OCI-M1 (cell line): ENCODE measurements at regions not wholly inside any gene's neighbourhood (a gene's known extent, or its start where the extent isn't known, plus 50 kb on each side); places are given as distances from the start of the nearest gene placed in this dataset.
A peak's percentile ranks its signal among the peaks of the same experiment; 100 is the strongest.

ENCODE experiments used
- DNase-seq: peaks from one replicate; lab custom pipeline; 2025; lab: John Stamatoyannopoulos, UW

DNA sequence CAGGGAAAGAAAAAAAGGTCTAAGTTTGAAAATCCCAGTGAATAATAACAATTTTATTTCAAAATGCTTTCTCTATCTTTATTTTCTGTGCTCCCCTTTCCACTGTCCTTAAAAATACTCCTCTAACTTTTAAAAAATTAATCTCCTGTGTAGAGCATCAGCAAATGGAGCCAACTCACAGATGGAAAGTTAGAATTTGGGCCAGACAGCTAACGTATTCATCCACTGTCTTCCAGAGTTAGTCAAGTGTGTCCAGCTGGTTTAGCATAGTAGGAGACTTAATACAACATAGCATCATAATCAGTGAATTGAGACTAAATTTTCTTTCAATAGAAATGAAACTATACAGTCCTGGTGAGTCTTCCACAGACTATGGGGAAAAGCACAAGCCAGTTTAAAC, 419.0 kb upstream of the LRRC7 start:
- no peak for DNase-seq

GRCh38 chr1:69157046-69157756, 410.5 kb upstream of the LRRC7 start:
- DNase-seq = no peak

DNA sequence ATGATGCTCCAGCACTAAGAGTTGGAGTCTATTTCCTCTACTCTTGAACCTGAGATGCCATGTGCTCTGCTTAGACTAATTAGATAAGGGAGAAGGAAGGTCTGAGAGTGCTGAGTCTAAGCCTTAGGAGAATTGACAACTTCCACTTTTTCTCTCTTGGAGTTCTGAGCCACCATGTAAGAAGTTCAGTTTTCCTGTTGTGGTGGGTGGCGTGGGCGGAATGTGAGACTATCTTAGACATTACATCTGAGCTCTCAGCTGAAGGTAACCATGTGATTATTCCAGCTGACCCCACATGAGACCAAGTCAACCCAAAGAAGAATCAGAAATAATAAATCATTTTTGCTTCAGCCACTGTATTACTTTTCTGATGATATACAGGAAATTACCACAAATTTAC, 404.5 kb upstream of the LRRC7 start:
- peak; percentile 51 for DNase-seq

DNA sequence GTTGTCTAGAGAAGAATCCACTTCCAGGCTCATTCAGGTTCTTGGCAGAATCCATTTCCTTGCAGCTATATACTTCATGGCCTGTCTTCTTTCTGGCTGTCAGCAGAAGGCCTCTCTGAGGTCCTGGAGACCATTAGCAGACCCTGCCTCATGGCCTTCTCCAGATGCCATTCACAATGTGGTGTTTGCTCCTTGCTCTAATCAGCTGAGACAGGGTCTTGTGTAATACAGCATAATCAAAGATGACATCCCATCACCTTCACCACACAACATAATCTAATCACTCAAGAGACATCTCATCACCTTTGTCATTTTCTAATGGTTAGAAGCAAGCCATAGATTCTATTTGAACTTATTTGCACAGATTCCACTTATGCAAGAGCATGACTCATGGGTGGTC, 403.9 kb upstream of the LRRC7 start:
- DNase-seq = no peak

DNA sequence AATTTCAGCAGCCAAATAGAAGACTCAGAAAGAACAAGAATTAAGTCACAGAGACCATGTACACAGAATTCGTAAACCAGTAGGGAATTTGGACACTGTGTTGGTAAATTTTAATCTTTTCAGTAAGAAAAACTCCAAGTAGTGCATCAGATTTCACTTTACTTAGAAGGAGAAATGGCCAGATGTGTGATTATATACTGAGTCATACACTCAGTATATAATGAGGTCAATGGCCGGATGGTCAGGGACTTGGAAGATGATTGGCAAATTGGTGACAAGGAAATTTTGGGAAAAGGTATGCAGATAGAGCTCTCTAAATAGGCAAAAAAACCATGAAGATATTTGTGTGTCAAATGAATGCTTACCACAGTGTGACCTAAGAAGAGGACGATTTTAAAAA, 399.8 kb upstream of the LRRC7 start:
- no peak for DNase-seq

GRCh38 chr1:69171248-69171647, 396.5 kb upstream of the LRRC7 start:
- DNase-seq = no peak

- DNase-seq = peak; percentile 85
These were observed 395.4 kb upstream of the LRRC7 start for GRCh38 chr1:69172003-69173000.

GRCh38 chr1:69175053-69175452, 392.7 kb upstream of the LRRC7 start:
- DNase-seq = no peak

DNA sequence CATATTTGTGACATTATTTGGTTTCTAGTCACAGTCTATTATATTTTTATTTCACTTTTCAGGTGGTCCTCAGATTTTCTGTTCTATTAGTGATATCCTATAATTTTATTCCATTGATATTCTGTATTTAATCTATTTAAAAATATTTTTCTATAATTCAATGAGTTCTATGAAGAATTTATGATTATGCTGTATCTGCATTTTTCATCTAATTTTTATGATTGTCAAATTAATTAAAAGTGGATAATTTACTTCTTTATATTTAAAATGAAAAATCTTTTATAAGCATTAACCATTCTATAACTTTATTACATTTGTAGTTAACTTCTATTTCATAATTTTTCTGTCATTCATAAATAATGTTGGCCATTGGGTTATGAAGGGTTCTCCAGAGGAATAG, 387.4 kb upstream of the LRRC7 start:
- no peak for DNase-seq

GRCh38 chr1:69185378-69185777, 382.3 kb upstream of the LRRC7 start:
- no peak for DNase-seq

DNA sequence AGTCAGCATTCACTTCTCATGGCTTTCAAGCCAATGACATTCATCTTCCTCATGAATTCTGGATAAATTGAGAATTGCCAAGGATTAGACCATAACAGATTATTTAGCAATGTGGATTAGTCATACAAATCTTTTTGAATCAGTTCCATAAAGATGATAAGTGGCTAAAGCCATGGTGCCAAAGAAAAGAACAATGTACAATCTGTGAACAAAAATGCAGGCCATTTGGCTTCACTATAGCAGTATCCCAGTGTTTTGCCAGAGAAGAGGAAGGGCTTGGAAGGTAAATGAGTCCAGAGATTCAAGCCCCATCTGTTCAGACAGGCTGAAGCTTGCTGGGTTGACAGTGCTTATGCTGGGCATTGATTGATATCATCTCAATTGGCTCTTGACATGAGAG, 376.4 kb upstream of the LRRC7 start:
- DNase-seq = no peak

DNA sequence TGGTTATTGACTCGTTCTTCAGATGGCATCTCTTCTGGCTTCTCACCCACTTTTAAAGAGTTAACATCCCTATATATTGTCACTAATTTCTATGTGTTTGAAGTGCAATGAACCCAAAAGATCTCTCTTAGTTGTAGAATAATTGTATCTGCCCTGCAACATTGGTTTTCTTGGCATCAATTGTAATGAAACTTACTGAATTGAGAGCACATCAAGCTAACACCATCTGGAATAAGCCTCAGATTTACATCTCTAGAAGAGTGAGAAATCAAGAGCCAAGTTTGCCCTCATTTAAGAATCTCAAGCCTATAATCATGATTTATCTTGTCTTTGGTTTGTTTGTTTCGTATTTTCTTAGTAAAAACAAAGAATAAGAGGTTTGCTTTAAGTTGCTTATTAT, 372.6 kb upstream of the LRRC7 start:
- no peak for DNase-seq

GRCh38 chr1:69196071-69196470, 371.7 kb upstream of the LRRC7 start:
- DNase-seq = peak; percentile 27

GRCh38 chr1:69197816-69198215, 369.9 kb upstream of the LRRC7 start:
- peak; percentile 26 for DNase-seq

GRCh38 chr1:69201716-69202115, 366.0 kb upstream of the LRRC7 start:
- DNase-seq = no peak

- no peak for DNase-seq
These were observed 364.6 kb upstream of the LRRC7 start for GRCh38 chr1:69203166-69203565.

DNA sequence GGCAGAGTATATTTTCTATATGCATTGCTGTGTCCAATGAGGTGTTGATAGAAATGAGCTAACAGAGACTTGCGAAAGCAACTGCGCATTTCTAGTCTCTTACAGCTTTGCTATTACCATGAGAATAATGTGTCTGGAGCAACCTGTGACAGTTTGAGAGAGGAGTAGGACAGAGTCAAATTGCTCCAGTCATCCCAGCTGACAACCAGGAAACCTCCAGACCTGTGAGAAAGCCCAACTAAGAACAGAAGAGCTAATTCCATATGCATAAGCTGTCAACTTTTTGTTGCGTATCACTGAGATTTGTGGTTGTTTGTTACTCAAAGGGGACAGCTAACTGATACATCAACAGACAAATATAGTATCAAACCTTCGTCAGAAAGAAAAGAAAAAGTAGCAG, 354.1 kb upstream of the LRRC7 start:
- DNase-seq = no peak

DNA sequence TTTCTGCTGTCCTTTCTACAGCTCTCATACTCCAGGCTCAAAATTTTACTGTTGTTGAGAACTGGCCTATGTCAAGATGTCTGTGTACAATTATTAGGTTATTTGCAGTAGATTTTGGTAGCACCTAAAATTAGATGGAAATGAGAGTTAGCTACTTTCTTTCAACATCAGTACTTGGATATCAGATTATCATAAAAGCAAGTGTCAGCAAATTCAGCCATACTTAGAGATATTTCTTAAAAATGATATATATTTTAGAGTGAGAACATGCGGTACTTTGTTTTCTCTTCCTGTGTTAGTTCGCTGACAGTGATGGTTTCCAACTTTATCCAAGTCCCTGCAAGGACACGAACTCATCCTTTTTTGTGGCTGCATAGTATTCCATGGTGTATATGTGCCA, 351.8 kb upstream of the LRRC7 start:
- no peak for DNase-seq

DNA sequence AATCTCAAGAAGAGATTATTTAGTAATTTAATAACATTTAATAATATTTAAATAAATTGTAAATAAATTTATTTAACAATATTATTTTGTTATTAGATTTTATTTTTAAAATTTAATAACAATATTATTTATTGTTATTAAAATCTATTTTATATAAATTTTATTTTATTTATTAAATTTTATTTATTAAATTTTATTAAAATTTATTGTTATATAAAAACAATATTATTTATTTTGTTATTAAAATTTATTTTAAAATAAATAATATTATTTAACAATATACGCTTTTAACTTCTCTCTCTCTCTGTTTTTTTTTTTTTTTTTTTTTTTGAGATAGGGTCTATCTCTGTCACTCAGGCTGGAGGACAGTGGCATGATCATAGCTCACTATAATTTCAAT, 347.1 kb upstream of the LRRC7 start:
- DNase-seq = no peak

- DNase-seq = peak; percentile 30
These were observed 346.2 kb upstream of the LRRC7 start for GRCh38 chr1:69221524-69221923.

DNA sequence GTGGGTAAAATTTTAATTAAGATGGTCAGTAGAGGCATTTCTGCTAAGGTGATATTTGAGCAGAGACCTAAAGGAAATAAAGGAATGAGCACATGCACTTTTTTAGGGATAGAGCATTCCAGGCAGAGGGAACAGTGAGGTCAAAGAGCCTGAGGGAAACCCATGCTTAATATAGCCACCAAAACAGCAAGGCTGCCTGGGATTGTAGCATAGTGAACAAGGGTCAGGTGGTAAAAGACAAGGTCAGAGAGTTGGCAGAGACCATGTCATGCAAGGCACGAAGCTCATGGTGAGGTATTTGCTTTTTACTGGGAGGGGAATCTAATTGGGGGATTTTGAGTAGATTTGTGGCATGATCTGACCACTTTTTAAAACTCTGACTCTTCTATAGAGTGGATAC, 344.6 kb upstream of the LRRC7 start:
- DNase-seq = no peak

DNA sequence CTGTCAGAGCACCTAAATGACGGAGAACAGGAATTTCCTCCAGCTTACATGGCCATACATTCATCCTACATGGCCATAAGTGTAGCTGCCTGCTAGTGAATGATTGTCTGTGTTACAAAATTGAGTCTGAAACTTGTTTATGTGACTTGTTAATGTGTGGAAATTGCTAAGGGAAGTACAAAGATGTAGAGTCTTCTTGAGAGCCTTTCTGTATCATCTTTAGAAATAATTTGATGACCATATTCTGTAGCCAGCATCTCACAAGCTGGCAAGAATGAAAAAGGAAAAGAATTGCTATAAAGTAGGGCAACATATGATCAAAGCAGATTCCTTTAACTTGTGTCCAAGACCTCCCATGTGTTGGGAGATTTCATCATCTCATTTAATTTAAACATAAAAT, 339.2 kb upstream of the LRRC7 start:
- no peak for DNase-seq

DNA sequence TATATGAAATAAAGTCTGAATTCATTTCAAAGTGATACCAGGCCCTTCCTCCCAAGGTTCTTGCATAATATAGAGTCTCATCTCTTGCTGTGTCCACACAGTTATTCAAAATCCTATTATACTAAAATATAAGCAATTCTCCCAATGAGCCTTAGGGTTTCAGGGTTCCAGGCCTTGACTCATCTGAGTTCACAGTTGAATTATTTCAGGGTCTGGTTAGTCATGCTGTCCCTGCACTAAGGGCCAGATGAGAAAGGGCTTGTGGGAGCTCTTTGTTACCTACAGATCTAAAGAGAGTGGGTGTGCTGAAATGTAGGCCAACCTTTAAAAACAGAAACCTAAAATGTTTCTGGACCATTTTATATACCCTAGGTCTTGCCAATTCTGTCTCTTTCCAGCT, 337.5 kb upstream of the LRRC7 start:
- DNase-seq = no peak
